ENCODE measurements at regions not wholly inside any gene's neighbourhood (a gene's known extent, or its start where the extent isn't known, plus 50 kb on each side); places are given as distances from the start of the nearest gene placed in this dataset.

DNA sequence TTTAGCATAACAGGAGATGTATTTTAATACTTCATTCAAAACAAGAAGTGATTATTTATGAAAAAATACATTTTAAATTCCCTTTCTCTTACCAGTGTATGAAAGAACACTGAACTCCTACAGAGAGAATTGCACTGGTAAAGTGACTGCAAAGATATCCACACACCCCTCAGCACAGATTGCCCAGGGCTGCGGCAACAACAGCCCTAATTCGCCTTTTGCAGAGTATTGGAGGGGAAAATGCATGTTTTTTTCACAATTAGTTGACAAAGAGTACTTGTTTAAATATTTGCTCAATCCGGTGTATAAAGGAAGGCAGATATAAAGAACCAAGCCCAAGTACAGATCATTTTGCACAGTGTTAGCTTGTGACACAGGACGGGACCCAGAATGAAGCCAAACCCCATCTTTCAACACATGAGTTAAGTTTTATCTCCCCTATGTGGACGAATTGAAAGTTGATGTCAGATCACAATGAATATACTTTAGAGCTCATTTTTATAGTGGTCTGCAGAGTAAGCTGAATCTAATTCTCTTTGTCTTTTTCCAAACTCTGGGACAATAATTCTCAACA lies 551.4 kb upstream of the IGFBP7 start:
- no peak for DNase-seq

DNA sequence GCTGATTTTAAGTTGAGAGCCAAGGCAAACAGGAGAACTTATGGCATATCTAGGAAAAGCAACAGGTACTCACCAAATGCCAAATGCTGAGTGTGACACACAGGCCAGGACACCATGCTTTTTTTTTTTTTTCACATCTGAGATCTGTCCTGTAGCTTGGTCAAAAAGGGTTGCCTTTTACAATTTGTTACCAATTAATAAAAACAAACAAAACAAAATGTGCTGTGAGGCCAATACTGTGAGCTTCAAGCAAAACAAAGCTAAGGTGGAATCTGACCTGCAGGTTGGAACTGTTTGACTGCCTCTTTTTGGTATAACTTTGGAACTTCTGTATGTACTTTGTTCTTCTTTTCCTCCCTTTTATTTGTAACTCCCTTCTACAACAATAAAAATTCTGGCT lies 548.5 kb upstream of the IGFBP7 start:
- DNase-seq, result no peak

DNA sequence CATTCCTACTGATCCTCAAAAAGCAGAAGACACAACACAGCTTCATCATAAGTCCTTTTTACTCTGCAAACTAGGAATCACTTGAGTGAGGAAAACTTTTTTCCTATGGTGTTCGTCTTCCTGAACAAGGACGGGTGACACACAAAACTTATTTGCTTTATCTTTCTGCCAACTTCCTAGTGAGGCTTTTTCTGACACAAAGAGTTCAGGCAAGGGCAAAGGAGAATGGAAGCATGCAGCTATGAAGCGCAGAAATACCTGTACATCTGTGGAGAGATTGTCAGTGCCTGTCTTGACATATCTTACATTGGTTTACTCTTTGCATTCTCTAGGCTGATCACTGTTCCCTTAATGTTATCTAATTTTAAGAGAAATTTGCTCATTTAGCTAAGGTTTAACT lies 548.0 kb upstream of the IGFBP7 start:
- DNase-seq, result no peak

DNA sequence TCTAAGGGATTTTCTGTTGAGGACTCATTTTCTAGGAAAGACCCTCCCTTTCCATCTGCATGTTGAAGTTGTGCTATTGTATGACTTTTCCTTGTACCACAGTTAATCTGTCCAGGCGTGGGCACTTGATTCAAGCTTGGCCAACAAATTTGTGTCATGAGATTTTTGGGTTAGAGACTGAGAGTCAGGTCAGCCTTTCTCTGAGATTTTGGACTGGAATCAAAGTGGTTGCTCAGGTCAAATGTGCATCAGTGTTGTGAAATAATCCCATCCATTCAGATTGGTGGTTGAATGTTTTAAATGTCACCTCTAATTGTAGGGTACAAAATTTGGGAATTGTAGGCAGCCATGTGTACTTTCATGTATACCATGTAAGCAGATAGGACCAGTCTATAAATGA lies 545.2 kb upstream of the IGFBP7 start:
- DNase-seq, result no peak

DNA sequence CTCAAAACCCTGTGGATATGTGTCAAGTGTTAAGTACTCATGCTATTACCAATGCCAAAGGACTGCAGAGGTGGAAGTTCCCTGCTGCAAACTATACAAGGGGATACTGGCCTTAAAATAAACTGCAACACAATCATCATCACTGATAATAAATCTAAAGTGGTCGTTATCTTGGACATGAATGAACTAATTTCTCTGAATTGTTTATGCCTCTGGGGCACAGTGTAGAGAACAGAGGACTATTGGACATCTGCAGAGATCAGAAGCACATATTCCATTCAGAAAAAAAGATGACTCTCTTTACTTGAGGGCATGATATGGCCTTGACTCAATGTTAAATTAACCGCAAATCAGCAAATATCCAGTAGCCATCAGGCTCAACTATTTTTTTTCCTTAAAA lies 542.6 kb upstream of the IGFBP7 start:
- no peak for DNase-seq

DNA sequence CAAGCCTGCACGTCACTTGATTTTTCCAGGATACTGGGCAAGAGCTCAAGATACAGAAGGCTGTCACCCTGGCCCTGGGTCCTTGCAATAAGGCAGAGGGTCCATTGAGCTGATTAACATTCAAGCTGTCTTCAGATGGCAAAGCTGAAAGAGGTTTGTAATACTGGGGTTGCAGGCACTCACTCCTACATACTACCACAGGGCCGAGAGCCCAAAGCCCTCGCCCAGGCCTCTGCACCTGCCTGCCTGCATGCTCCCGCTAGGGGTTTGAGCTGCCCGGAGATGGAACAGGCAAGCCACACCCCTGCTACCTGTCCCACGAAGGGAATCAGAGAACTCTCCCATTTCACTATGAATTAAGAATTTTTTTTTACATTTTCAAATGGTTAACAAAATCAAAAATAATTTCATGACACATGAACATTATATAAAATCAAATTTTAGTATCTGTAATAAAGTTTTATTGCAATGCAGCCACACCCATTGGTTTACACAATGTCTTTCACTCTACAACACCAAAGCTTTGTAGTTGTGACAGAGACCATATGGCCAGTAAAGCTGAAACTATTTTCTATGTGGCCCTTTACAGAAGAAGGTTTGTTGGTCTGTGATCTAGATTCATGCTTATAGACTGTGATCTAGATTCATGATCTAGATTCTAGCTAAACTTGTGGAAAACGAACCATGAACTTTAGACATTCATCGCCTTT lies 530.4 kb upstream of the IGFBP7 start:
- no peak for DNase-seq

DNA sequence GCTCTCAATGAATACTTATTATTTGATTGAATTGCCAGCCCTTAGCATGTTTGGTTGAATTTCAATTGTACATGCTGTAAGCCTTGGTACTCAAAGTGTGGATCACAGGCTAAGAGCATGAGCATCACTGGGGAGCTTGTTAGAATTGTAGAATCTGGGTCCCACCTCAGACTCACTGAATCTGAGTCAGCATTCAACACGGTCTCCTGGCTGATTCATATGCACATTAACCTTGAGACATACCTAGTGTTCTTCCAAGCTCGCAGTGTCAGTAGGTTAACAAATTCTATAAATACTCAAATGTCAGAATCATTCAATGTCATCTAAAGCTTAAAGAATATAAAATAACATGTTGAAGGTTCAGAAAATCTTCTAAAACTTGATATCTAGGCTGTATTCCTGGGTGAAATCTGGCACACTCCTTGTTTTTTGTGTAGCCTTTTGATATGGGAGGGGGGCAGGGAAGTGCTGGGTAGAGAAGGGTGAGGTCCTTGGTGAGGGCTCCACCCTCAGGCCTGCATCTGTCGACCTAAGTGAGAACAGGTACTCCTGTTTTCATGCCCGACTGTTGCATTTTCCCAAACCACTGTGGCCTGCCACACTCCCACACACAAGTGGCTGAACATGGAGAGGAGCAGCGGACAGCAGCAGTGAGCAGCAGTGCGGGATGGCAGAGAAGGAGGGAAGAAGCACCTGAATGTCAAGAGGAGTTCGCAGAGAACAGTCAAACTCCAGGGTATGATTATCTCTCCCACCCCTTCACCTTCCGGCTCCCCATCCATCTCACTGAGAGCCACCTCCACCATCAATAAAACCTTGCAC lies 529.6 kb upstream of the IGFBP7 start:
- DNase-seq, result no peak

DNA sequence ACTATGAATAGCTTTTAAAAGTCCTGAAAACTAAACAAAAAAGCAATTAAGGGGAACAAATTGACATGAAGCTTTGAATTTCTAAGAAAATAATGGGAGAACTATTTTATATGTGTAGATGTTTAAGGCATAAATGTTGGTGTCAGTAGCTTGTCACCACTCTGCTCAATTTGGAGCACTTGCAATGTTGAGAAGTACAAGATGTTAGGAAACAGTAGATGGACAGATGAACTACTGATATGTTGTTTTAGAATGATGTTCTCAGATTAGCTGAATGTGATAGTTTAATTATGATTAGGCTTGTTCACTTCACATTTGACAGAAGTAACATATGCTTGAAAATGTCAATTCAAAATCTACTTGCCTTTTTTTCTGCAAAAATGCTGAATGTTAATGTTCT lies 525.7 kb upstream of the IGFBP7 start:
- DNase-seq, result no peak

DNA sequence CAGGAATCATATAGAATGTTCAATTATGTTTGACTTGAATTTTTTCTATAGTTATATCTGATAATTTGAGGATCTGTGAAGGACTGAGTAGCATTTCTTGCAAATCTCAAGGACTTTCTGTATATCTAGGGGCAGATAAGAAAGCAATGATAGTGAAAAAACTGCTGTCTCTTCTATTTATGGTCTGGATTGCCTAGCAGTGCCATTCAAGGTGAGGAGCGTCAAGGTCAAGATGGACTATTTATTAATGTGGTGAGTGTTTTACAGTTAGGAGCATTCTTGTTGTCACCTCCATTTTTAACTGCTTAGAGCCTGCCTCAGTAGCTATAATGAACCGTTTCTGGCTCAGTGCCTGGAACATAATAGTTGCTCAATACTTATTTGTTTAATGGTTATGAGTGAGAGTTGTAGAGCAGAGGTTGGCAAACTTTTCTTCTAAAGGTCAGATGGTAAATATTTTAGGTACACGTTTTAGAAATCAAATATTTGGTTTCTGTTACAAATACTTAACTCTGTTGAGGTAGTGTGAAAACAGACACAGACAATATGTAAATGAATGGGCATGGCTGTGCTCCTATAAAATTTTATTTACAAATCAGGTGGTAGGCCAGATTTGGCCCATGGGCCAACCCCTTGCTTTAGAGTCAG lies 523.2 kb upstream of the IGFBP7 start:
- no peak for DNase-seq

DNA sequence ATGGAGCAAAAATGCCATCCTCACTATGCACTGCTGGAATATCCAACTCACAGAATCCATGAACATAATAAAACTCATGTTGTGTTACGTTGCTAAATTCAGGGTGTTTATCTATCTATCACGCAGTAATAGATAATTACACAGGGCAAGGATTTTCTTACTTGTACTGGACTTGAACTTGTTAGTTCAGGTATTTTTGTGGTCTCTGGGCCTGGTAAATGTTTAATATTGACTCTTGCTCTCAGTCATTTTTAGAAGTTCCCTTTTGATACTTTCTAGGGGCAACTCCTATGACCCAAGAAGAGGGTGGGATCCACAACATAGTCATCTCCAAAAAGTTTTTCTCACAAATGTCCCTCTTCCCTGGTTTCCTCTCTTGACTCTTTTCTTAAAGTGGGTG lies 522.4 kb upstream of the IGFBP7 start:
- DNase-seq, result no peak

DNA sequence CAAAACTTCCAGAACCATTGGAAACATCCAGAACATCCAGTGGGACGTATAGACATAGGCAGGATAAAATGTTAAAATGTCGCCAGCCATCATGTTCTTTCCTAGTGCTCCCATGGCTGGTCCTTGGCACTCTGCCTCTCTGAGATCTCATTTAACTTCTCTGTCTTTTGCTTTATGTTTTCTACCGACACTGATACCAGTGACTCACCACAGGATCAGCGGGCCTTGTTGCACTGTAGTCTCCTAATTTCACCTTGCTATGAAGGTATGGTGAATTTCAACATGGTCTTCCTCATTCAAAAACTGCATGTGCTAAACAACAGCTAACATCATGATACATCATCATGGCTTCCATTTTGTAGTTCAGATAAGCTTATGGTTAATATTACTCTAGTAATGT lies 521.0 kb upstream of the IGFBP7 start:
- no peak for DNase-seq

DNA sequence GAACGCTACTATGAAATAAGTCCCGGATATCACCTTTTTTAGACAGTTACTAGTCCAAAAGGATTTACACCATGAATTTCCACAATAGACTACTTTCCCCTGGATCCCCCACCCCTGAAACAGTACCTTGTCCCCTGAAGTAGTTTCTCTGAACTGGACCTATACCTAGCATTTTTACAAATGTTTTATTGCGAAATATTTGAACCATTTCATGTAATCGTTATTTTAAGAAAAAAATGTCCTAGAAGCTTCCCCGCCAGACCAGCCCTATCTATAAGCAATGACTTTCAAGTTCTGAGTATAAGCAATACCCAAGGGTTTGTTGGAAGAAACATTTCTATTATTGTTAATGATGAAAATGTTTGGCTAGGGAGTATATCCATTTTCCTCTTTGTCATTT lies 517.8 kb upstream of the IGFBP7 start:
- DNase-seq, result no peak

DNA sequence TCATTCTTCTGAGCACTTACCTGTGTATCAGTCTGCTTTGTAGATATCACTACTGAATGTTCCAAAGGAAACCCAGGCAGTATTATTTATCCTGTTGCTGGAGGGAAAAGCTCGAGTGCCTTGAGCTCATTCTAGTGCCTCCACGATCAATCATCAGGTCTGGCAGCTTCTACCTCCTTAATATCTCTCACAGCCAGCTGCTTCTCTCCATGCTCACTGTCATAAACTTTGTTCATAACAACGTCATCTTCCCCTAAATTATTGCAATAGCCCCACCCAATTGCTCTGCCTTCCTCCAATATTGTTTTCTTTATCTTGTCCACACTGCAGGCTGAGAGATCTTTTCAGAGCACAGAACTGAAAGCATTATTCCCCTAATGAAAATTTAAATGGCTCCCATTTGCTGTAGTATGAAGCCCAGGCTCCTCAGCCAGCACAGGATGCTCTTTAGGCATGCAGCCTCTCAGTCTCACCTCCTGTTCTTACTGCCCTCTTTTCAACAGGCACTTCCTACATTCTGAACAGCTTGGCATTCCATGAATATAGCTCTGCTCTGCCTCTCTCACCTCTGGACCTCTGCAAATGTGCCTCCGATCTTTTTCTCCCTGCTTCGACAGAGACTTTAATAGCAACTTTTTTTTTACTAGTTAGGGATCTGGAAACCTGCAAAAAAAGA lies 504.2 kb upstream of the IGFBP7 start:
- no peak for DNase-seq

DNA sequence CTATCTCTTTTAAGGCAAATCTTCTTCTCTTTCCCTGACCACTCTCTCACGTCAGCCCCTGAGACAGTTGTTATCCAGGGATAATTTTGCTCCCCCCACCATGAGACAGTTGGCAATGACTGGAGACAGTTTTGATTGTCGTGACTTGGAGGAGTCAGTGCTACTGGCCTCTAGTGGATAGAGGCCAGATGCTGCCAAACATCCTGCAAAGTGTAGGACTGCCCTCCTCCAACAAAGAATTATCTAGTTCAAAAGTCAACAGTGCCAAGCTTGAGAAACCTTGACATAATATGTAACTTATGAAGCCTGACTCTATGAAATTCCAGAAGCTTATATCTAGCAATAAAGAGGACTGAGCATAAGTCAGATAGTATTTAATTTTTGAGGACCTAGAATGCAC lies 502.1 kb upstream of the IGFBP7 start:
- no peak for DNase-seq

DNA sequence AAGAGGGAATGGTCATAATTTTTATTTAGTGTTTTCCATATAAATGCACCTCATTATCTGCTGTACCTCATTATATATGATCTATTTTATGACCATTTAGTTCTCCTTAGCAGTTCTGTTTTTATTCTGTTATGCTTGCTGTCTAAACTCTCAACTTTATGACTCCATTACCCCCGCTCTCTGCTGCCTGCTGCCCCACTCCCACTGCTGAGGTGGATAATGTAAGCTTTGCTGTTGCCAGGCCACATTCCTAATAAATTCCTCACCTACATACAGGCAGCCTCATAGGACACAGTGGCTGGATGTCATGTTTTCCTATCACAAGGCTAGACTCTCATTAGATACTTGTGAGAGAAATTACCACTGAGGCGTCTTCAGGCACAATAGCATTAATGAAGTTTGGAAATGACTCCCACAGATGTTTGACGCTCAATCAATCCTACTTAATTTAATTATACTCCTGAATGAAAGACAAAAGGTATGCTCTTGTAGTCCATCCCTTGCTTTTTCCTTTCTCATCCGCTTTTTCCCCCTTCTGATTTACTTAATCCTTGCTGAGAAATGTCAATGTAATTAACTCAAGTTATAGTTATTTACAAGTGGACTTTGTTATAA lies 497.5 kb upstream of the IGFBP7 start:
- no peak for DNase-seq

DNA sequence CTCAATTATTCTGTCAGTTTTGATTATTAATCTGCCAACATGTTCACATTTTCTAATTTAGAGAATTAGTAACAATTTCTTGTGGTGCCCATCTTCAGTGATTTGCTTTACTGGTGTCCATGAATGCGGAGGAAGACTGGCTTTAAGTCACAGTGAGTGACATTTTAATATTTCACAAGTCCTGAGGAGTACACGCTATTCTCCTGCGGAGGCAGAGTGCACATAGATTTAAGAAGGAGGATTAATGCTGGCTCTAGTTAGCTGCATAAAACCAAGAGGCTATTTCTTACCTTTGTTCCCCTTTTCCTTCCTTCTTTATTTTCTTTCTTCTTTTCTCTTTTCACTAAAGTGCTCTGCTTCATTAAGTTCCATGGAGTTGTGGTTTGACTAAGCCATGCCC lies 495.2 kb upstream of the IGFBP7 start:
- DNase-seq, result no peak

DNA sequence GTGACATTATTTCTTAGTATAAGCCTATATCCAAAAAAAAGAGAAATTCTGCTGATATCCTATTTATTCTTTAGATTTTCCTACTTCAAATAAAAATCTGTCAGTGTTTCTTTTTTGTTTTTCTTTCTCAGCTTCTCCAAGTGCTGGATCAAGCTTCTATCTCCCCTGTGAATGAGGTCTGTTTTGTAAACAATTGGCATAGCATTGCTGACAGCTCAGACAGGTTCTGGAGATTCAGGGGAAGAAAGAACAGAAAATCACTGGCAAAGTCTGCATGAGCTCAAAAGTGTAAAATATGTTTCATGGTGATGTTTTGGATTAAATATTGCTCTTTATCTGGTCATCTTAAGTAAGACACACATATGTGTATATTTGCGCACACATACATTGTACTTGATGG lies 492.0 kb upstream of the IGFBP7 start:
- no peak for DNase-seq

DNA sequence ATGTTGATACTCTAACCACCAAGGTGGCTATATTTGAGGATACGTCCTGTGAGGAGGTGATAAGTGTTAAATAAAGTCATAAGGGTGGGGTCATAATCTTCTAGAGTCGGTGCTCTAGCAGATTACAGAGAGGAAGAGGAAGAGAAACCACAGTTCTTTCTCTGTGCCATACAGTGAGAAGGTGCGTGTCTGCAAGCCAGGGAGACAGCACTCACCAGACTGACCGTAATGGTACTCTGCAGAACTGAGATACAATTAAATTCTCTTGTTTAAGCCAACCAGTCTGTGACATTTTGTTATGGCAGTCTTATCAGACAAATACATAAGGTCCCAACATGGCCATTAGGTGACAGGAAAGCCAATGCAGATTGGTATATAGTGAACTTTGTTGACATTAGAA lies 480.9 kb upstream of the IGFBP7 start:
- no peak for DNase-seq

DNA sequence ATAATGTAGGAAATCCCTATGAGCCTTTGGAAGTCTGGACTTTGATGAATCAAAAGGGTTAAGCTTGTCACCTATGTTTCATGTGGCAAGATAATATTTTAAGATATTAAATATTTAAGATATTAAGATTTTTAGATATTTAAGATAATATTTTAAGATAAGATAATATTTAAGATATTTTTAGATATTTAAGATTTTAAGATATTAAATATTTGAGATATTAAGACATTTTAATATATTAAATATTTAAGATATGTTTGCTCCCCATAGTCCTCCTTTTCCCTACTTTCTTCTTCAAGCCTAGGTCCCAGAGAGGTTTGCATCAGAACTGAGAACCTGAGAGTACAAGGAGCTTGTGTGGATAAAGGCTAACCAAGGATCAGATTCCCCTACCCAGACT lies 478.4 kb upstream of the IGFBP7 start:
- no peak for DNase-seq

DNA sequence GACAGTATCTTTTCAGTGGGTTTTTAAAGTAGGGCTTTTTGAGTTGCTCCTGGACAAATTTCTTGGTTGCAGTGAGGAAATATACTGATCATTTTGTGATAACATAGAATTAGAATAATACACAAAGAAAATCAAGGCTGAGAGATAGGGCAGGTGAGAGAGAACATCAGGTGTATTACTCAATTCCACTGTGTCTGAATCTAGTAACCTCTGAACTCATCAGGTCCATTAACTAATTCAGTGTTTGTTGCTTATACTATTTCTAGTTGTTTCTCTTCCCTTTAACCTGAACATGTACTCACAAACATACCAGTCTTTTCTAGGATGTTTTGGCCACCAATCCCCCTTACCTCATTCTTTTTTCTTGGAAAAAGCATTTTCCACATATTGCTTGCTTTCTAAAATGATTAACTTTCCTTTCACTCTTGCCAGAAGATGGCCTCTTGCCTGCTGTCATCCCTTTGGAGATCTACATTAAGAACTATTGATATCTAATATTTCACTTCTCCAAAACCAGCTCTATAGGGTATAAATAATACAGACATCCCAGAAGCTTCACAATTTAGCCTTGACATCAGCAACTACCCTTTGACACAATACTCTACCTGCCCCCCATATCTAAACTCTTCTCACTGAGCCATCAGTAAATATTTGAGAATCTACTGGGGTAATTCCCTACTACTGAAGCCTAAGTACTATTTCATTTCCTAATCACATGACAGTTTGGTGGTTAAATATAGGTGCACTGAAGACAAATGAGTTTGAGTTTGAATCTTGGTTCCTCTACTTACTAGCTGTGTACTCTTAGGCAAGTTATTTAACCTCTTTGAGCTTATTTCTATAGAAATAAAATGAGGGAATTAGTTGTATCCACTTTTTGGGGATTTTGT lies 470.8 kb upstream of the IGFBP7 start:
- DNase-seq, result no peak

DNA sequence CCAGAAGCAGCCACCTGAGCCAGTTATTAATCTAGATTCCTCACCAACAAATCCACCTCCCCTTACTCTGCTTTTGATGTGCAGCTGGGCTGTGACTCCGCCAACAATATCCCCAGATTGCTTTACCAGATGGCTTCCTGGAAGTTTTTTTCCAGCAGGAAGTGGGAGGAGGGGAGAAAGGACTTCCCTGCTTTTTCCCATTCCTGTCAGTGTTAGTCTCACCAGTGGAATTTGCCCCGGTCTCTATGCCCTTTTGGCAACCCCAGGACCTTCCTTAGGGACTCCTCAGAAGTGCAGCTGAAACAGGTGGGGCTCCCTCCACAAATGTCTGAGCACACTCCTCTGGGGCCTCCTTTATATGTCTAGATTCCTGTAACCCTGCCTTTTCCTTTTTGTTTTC lies 465.2 kb upstream of the IGFBP7 start:
- DNase-seq, result no peak

Data from NCI-H526 (cell line).